Hematopoietic multipotent progenitor cell treated with erythropoietin and hydrocortisone succinate and interleukin-3 and kit ligand, for 15 days (in vitro differentiated cells): ENCODE measurements at regions not wholly inside any gene's neighbourhood (a gene's known extent, or its start where the extent isn't known, plus 50 kb on each side); places are given as distances from the start of the nearest gene placed in this dataset.
"Not testable (repeated sequence)": the region's sequence is repeated elsewhere in the genome, so short reads cannot be mapped to it uniquely, and the experiment has no call there.

Source experiments
- DNase-seq: peaks from one replicate; pipeline ENCODE4 v3.0.0-alpha.2; 2015; ENCODE audit warnings: low spot score

DNA sequence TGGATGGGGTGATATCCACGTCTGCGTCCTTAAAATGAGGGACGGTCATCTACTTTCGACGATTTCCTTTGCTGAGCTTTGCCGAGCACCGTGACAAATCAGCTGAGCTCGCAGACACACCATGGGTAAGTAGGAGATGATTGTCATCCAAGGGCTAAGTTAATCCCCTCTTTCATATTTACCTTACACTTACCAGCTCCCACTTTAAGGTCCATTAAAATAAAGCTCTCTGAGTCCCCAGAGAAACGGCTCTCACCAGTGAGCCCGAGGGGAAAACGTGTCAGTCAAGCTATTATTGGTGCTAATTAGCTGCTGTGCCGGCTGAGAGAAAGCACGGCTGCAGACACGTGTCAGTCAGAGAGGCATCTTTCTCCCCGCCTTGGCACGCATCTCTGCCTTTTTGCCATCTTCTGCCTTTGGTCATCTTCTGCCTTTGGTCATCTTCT lies 72.2 kb downstream of the CRLF2 start:
- no peak for DNase-seq

DNA sequence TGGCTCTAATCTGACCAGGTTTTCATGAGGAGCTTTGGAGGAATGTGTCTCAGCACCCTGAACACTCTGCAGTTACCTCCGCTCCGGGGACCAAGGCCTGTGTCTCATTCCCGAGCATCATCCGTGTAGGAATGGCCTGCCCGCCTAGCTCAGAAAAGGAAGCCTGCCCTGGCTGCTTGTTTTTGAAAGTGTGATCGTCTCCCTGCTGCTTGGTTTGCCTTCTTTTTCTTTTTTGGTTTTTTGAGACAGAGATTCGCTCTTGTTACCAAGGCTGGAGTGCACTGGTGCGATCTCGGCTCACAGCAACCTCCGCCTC lies 73.3 kb downstream of the CRLF2 start:
- DNase-seq = no peak

DNA sequence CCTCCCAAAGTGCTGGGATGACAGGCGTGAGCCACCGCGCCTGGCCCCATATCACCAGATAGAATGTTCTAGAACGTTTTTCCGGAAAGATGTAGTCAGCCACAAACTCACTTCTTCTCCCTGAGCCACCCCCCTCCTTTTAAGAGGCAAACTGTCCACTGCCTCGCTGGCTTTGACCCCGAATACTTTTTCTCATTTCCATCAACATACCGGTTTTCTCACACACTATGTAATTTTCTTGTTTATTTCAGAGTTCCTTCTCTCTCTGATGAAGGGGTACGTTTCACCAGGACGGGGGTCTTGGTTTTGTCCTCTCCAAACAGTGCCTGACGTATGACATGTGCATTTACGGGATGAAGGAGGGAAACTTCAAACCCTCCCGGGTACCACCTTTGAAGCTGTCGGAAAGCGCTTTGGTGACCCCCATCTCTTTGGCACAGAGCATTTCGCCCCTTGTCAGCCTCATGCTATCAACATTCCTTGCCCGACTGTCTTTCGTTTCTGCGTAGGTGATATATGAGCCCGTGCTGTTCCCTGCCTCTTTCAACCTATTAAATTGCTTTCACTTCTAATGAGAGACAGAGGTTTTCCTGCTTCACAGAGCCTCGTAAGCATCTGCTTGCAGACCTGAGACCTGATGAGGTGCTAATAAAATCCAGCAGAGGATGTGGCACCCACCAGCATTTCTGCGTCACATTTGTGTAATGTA lies 73.8 kb downstream of the CRLF2 start:
- no peak for DNase-seq

DNA sequence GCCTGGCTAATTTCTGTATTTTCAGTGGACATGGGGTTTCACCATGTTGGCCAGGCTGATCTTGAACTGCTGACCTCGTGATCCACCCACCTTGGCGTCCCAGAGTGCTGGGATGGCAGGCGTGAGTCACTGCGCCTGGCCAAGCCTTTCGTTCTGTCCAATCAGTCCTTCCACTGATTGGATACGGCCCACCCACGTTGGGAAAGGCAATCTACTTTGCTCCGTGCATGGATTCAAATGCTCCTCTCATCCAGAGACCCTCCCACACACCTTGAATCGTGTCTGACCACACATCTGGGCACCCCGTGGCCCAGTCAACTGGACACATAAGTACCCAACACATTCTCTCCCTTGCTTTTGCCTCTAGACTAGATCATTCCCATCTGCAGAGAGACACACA lies 74.9 kb downstream of the CRLF2 start:
- DNase-seq = no peak

DNA sequence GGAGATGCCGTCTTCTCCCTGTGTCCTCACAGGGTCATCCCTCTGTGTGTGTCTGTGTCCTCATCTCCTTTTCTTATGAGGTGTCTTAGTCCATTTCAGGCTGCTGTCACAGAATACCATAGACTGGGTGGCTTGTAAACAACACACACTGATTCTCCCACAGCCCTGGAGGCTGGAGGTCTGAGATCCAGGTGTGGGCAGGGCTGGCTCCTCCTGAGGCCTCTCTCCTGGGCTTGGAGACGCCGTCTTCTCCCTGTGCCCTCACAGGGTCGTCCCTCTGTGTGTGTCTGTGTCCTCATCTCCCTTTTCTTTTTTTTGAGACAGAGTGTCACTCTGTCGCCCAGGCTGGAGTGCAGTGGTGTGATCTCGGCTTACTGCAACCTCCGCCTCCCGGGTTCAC lies 75.9 kb downstream of the CRLF2 start:
- DNase-seq = not testable (repeated sequence)

DNA sequence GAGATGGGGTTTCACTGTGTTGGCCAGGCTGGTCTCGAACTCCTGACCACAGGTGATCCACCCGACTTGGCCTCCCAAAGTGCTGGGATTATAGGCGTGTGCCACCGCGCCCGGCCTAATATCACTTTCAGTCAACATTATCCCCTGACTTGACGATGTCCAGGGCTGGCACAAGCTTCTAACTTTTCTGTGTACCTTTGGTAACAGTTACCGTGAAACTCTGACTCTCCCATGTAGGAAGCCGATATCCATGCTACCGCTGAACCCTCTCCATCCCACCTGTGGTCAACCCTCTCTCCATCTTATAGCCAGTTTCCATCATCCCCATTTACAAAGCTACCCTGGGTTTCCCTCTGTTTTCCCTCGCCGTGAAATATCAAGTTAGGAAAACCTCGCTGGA lies 77.5 kb downstream of the CRLF2 start:
- DNase-seq = no peak

DNA sequence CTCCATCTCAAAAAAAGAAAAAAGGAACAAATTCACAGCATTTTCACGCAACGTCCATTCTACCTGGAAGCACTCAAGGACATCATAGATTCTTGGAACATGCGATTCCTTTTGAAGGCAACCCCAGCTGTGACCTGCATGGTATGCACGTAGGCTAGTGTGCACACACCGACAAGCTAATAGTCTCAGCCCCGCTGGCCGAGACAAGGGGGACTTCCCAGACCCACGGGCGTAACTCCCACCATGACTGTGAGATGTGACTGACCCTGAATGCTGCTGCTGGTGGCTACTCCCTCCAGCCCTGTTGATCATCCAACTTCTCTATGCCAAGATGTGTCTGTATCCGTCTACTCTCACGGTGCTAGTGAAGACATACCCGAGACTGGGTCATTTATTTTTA lies 78.3 kb downstream of the CRLF2 start:
- no peak for DNase-seq

DNA sequence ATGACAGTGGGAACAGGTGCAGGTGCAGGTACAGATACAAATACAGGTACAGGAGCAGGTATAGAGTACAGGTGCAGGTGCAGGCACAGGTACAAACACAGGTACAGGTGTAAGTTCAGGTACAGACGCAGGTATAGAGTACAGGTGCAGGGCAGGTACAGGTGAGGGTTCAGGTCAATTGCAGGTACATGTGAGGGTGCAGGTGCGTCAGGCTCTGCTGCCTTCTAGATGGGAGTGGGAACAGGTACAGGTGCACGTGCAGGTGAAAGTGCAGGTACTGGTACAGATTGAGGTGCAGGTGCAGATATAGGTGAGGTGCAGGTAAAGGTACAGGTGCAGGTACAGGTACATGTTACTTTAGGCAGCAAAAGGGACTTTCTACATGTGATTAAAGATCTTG lies 85.7 kb downstream of the CRLF2 start:
- DNase-seq = no peak

DNA sequence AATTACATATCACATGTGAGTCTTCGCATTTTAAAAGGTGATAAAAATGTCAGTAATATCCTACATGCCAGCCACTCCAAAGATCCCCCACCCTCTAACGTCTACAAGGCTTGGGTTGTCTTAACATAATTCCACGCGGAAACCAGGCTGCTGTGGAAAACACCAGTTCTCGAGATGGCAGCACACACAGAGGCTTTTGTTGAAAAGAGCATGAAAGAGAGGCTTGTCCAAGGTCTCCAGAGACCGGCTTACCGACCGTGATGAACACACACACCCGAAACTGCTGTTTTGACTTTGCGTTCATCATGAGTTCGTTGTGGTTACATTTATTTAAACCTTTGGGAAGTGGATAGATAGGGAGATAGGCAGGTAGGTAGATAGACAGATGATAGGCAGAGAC lies 87.9 kb downstream of the CRLF2 start:
- DNase-seq = no peak

DNA sequence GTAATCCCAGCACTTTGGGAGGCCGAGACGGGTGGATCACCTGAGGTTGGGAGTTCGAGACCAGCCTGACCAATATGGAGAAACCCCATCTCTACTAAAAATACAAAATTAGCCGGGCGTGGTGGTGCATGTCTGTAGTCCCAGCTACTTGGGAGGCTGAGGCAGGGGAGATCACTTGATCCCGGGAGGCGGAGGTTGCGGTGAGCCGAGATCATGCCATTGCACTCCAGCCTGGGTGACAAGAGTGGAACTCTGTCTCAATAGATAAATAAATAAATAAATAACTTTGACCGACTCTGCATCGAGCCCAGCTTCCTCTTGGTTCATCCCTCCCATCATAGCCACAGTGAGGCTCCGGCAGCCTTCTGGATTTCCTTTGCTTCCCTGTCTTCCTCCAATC lies 89.6 kb downstream of the CRLF2 start:
- DNase-seq = not testable (repeated sequence)

DNA sequence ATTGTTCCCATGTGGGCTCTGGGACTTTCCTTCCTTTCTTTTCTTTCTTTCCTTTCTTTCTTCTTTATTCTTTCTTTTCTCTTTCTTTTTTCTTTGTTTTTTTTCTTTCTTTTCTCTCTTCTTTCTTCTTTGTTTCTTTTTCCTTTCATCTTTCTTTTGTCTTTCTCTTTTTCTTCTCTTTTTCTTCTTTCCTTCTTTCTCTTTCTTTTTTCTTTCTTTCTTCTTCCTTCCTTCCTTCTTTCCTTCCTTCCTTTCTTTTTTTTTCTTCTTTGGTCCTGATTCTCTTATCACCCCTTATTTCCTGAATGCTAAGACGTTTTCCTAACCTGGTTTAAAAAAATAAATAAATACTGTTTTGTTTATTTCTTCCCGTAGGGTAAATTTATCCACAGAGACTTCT lies 93.2 kb downstream of the CRLF2 start:
- DNase-seq = no peak

DNA sequence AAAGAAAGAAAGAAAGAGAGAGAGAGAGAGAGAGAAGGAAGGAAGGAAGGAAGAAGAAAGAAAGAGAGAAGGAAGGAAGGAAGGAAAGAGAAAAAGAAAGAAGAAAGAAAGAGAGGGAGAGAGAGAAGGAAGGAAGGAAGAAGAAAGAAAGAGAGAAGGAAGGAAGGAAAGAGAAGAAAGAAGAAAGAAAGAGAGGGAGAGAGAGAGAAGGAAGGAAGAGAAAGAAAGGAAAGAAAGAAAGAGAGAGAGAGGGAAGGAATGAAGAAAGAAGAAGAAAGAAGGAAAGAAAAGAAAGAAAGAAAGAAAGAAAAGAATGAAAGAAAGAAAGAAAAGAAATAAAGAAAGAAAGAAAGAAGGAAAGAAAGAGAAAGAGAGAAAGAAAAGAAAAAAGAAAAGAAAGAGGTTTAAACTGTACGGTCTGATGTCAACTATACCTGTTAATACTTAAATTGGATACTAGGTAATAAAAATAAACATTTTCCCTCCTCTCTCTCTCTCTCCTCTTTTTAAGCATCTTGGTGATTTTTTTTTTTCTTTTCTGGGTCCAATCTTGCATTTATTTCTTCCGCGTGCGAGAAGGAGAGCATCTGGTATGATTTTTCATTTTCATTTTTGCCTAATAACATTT lies 93.8 kb downstream of the CRLF2 start:
- DNase-seq = no peak

DNA sequence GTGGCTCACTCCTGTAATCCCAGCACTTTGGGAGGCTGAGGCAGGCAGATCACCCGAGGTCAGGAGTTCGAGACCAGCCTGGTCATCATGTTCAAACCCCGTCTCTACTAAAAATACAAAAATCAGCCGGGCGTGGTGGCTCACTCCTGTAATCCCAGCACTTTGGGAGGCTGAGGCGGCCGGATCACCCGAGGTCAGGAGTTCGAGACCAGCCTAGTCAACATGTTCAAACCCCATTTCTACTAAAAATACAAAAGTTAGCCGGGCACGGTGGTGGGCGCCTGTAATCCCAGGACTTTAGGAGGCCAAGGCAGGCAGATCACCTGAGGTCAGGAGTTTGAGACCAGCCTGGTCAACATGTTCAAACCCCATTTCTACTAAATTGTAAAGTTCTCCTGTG lies 97.0 kb downstream of the CRLF2 start:
- DNase-seq = not testable (repeated sequence)

DNA sequence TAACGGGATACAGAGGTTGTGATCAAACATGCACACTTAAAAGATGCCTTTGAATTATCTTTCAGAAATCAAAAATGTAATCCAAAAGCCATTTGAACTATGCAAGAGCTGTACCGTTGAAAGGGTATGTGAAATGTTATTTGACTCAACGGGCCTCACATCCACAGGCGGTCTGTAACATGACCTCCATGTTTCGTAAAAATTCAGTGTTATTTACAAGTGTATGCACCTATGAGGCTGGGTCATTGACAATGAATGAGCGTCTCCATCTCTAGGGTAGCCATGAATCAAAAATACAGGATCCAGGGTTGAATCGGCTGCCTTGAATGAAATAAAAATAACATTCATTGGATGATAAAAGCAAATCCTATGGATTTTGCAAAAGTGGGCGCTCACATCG lies 100.1 kb downstream of the CRLF2 start:
- no peak for DNase-seq

DNA sequence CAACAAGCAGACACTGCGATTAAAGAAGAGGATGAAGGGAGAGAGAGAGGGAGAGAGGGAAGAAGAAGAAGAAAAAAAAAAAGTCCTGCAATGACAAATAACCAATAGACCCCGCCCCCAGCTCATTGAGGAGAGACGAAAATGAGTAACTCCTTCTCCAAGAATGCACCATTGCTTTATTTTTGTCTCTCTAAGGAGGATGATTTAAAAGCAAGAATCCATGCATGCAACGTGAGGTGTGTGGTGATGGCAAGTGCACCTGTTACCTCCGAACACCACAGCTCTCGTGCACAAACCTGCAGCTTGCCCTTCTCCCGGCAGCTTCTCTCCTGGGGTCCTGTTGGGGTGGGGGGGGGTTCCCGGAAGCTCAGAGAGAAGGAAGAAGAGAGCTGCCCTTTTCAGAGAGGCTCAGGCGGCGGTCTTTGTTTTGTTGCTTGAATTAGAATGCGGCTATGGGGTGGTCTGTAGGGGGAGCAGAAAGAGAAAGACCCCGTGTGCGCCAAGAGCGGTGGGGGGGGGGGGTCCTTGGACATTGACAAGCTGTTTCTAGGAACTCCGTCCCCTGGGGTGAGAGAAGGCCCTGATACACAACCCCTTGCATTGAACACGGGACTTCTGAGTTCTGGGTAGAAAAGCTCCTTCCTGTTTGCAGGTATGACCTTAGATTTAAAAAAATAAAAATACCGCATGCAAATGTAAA lies 100.7 kb downstream of the CRLF2 start:
- no peak for DNase-seq

DNA sequence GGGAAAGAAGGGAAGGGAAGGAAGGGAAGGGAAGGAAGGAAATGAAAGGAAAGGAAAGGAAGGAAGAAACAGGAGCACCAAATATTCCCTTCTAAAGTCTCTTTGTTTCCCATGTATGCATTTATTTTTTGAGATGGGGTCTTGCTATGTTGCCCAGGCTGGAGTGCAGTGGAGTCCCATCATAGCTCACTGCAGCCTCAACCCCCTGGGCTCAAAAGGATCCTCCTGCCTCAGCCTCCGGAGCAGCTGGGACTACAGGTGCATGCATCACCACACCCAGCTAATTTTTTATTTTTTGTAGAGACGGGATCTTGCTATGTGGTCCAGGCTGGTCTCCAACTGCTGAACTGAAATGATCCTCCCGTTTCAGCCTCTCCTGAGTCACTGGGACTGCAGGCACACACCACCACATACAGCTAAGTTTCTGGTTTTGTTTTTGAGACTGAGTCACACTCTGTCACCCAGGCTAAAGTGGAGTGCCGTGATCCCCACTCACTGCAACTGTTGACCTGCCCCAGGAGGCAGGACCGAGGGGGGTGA lies 102.8 kb downstream of the CRLF2 start:
- DNase-seq = no peak

DNA sequence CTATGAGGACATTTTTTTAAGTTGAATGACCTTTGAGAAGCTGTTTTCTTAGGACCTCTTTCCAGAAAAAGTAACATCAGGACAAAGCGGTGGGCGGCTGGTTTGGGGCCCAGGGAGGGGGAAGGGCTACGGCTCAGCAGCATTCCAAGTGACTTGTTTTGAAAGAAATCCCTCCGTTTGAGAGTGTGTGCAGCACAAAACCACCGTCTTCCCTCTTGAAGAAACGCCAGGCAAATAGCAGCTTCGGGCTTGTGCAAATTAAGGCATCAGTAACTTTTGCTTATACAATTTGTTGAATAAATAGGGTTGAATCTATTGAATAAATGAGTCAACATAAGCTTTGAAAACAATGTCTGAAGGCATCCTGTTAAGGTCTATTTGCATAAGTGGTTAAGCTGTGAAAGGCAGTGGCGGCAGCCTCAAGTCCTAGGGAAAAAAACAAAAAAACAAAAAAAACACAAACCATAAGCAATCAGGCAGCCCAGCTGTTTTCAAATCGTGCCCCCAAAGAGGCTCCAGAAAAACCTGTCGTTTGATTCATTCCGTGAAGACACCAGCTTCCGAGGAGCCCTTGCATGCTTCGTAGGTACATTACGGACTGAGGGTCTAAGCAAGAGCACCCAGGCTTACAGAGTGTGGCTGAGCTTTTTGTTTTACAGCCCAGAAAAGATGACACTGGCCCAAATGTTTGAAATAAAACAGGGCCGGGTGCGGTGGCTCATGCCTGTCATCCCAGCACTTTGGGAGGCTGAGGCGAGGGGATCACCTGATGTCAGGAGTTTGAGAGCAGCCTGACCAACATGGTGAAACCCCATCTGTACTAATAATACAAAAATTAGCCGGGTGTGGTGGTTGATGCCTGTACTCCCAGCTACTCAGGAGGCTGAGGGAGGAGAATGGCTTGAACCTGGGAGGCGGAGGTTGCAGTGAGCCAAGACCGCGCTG lies 103.7 kb downstream of the CRLF2 start:
- DNase-seq = no peak

DNA sequence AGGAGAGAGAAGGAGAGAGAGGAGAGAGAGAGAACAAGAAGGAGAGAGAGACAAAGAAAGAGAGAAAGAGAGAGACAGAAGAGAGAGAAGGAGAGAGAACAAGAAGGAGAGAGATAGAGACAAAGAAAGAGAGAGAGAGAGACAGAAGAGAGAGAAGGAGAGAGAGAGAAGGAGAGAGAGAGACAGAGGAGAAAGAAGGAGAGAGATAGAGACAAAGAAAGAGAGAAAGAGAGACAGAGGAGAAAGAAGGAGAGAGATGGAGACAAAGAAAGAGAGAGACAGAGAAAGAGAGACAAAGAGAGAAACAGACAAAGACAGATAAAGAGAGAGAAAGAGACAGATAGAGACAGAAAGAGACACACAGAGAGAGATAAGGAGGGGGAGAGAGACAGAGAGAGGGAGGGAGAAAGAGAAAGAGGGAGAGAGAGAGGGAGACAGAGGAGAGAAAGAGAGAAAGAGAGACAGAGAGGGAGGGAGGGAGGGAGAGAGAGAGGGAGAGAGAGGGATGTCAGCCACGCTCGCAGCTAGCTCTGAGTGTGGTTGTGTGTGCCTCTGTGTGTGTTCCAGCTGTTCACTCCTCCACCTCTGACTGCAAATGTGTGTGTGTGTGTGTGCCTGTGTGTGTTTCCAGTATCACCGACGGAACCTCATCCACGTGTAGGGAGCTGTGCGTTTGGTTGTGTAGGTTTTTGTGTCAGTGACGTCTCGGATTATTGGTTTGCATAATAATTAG lies 105.8 kb downstream of the CRLF2 start:
- DNase-seq = no peak

DNA sequence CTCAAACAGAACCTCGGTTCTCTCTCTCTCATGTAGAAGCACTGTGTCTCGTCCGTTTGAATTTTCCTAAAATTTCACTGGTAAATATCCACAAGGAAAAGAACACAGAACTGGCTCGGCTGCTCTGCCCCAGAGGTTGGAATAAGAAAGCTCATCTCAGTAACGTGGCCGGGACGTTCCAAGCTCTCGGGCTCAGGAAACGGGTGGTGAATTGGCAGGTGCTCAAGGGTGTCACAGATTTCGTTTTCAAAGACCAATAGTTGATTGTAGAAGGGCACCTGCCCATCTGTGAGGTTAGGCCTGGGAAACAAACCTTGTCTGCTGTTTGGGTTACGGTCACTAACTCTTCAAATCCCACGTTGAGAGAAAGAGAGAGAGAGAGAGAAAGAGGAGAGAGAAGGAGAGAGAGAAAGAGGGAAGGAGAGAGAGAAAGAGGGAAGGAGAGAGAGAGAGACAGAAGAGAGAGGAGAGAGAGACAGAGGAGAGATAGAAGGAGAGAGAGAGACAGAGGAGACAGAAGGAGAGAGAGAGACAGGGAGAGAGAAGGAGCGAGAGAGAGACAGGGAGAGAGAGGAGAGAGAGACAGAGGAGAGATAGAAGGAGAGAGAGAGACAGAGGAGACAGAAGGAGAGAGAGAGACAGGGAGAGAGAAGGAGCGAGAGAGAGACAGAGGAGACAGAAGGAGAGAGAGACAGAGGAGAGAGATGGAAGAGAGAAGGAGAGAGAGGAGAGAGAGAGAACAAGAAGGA lies 106.6 kb downstream of the CRLF2 start:
- DNase-seq = no peak

DNA sequence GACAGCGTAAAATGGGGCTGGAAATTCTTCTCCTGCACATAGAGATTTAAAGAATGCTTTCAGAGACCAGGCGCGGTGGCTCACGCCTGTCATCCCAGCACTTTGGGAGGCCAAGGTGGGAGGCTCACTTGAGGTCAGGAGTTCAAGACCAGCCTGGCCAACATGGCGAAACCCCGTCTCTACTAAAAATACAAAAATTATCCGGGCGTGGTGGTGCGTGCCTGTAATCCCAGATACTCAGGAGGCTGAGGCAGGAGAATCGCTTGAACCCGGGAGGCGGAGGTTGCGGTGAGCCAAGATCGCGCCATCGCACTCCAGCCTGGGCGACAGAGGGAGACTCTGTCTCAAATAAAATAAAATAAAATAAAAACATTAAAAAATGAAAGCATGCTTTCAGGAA lies 107.4 kb downstream of the CRLF2 start:
- not testable (repeated sequence) for DNase-seq

DNA sequence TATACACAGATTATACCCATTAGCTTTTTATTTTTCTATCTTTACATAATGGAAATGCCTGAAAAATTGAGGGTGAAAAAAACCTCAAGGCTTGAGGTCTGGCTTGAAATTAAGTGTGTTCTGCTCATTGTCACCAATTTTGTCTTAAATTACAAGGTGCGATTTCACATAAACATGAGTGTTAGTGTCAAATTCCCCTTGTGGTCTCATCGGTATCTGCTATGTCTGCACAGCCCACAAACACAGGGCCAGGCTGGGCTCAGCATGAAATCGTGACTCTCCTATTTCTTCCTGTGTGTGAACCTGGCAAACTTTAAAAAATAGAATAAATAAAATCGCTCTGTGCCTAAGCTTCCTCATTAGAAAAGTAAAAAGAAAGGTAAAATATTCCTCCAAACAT lies 109.1 kb downstream of the CRLF2 start:
- no peak for DNase-seq
